ENCODE measurements at regions not wholly inside any gene's neighbourhood (a gene's known extent, or its start where the extent isn't known, plus 50 kb on each side); places are given as distances from the start of the nearest gene placed in this dataset.

DNA sequence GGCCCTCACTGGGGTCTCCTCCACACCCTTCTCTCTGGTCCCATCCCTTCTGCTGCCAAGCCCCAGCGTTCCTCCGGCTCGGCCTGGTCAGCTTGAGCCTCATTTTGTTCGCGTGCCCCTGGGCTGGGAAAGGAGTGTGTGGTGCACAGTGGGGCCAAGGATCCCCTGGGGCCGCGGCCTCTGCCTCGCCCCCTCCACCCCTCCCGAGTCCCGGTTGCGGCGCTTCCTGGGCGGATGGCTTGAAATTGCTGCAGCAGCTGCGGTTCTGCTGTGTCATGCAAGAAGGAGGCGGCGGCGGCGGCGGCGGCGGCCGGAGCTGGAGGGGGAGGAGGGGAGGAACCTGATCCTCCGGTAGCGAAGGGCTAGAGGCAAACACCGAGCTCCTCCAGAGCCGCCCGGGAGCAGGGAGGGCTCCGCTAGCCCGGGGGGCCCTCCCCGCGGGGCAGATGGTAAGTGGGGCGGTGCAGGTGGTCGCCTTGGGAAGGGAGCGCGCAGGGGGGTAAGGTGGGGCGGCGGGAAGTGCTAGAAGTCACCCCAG lies 217.8 kb upstream of the MKLN1 start:
- under 1% methylated on average over 37 of the region's 37 CpGs for WGBS
- Histone ChIP-seq H3K36me3 (ENCODE audit: insufficient read depth, low read length) (no peaks in the 10 kb centered on the region), H3K9ac (ENCODE audit: low read depth, low read length) (peak overlapping the region; percentile 90), H3K9me3 (ENCODE audit: insufficient read depth, low read depth, low read length) (no peaks in the 10 kb centered on the region), H3K4me3 (ENCODE audit: low read length) (peak overlapping the region; percentile 76), H3K4me1 (ENCODE audit: insufficient read depth, low read length) (peaks cover 28% of the 10 kb centered on the region), H3K27me3 (ENCODE audit: insufficient read depth, low read length) (peaks cover 36% of the 10 kb centered on the region), H3K27ac (ENCODE audit: low read depth, low read length) (peak overlapping the region; percentile 92)

DNA sequence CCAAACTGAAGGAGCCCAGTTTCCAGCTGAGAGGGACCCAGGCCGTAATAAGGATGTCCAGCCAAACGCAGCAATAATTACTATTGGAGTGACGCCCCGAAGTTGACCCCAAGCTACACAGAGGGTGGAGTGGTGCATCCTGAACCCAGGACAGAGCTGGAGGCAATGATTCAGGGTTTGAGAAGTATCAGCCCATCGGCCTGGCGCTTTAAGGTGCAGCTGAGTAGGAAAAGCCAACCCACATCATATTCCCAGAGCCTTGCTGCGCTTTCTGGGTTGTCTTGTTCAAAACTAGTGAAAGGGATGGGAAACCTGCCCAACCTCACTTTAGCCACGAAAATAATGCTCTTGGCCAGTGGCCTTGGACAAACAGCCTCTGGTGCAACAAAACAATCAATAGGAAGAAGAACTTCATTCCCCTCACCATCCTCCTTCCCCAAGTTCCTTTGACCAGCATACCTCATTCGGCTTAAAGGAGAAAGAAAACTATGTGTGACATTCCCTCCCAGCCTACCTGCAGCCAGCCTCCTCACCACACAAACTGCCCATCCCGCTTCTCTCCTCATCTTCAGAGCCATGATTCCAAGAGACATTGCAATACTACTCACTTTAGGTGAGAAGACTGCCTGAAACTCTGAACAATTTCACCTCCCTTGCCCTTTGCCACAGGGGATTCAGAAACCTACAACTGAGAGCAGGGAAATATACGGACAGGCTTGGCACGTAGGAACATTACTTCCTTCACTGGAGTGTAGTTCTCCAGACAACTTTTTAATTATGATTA lies 217.2 kb upstream of the MKLN1 start:
- no peaks in the 10 kb centered on the region for H3K9me3 ChIP-seq (ENCODE audit: insufficient read depth, low read depth, low read length)
- H3K27ac ChIP-seq (ENCODE audit: low read depth, low read length), result peak overlapping the region; percentile 92; the same call in 1 of the 2 replicates
- WGBS, result 12% methylated on average over 12 of the region's 12 CpGs

DNA sequence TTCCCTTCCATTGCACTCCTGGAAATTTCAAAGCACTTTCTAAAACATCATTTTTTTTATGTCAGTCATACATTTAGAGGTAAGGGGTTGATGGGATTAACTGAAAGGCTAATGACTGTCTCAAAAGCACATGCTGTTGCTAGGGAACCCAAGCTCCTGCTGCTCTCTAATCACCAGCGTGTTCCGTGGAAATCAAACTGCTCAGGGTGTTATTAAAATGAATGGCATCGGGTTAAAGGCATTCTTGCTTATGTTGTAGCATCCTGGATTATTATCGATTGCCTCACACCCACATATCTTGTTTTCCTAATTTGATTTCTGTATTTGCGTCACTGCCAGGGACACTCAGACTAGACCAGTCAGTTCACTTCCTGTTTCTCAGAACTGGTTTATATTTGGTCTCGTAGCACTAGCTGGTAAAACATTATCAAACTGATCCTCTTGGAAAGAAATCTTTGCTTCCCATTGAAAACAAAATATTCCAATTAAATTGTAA lies 216.5 kb upstream of the MKLN1 start:
- Histone ChIP-seq H3K9ac (ENCODE audit: low read depth, low read length) (no peak overlapping the region), H3K4me1 (ENCODE audit: insufficient read depth, low read length) (peaks cover 28% of the 10 kb centered on the region), H3K4me3 (ENCODE audit: low read length) (peak overlapping the region; percentile 76), H3K9me3 (ENCODE audit: insufficient read depth, low read depth, low read length) (no peaks in the 10 kb centered on the region), H3K27me3 (ENCODE audit: insufficient read depth, low read length) (peaks cover 29% of the 10 kb centered on the region), H3K36me3 (ENCODE audit: insufficient read depth, low read length) (no peaks in the 10 kb centered on the region), H3K27ac (ENCODE audit: low read depth, low read length) (no peak overlapping the region)
- WGBS, result 62% methylated on average over 6 of the region's 6 CpGs

More for the DNA sequence above, 217.2 kb upstream of the MKLN1 start:
- H3K4me1 ChIP-seq (ENCODE audit: insufficient read depth, low read length), result peaks cover 28% of the 10 kb centered on the region
- peak overlapping the region; percentile 76 for H3K4me3 ChIP-seq (ENCODE audit: low read length)
- no peaks in the 10 kb centered on the region for H3K36me3 ChIP-seq (ENCODE audit: insufficient read depth, low read length)
- H3K27me3 ChIP-seq (ENCODE audit: insufficient read depth, low read length), result peaks cover 29% of the 10 kb centered on the region
- peak overlapping the region; percentile 90 for H3K9ac ChIP-seq (ENCODE audit: low read depth, low read length)

DNA sequence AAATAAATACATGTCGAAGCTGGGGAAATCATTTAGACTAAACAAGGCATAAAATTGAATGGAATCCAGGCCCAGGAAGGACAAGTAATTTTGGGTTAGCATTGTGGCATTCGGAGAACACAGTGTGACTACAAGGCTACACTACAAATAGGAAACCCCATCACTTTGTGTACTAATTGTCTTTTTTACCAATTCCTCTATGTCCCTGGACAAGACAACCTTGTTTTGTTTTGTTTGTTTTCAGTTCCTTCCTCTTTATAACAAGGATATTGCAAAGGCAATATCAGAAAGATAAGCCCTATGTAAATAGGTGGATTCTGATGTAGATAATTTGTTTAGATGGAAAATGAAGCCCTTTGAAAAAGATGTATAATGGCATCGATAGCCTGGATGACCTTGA lies 215.9 kb upstream of the MKLN1 start:
- 89% methylated on average over 3 of the region's 3 CpGs for WGBS
- H3K36me3 ChIP-seq (ENCODE audit: insufficient read depth, low read length), result no peaks in the 10 kb centered on the region
- no peak overlapping the region for H3K9ac ChIP-seq (ENCODE audit: low read depth, low read length)
- no peak overlapping the region for H3K4me3 ChIP-seq (ENCODE audit: low read length)
- no peak overlapping the region for H3K27ac ChIP-seq (ENCODE audit: low read depth, low read length)
- H3K9me3 ChIP-seq (ENCODE audit: insufficient read depth, low read depth, low read length), result no peaks in the 10 kb centered on the region
- peaks cover 28% of the 10 kb centered on the region for H3K4me1 ChIP-seq (ENCODE audit: insufficient read depth, low read length)
- H3K27me3 ChIP-seq (ENCODE audit: insufficient read depth, low read length), result peaks cover 26% of the 10 kb centered on the region

GRCh38 chr7:131112431-131112830 lies 215.2 kb upstream of the MKLN1 start:
- Histone ChIP-seq H3K27me3 (ENCODE audit: insufficient read depth, low read length) (peaks cover 21% of the 10 kb centered on the region), H3K36me3 (ENCODE audit: insufficient read depth, low read length) (no peaks in the 10 kb centered on the region), H3K9ac (ENCODE audit: low read depth, low read length) (no peak overlapping the region), H3K4me3 (ENCODE audit: low read length) (no peak overlapping the region), H3K27ac (ENCODE audit: low read depth, low read length) (no peak overlapping the region), H3K9me3 (ENCODE audit: insufficient read depth, low read depth, low read length) (no peaks in the 10 kb centered on the region), H3K4me1 (ENCODE audit: insufficient read depth, low read length) (peaks cover 28% of the 10 kb centered on the region)
- WGBS, result 89% methylated on average over 1 of the region's 1 CpG

GRCh38 chr7:131115340-131115739 lies 212.3 kb upstream of the MKLN1 start:
- H3K4me3 ChIP-seq (ENCODE audit: low read length), result no peak overlapping the region
- H3K4me1 ChIP-seq (ENCODE audit: insufficient read depth, low read length), result peaks cover 15% of the 10 kb centered on the region; the same call in 1 of the 2 replicates
- H3K36me3 ChIP-seq (ENCODE audit: insufficient read depth, low read length), result no peaks in the 10 kb centered on the region
- no peak overlapping the region for H3K27ac ChIP-seq (ENCODE audit: low read depth, low read length)
- peaks cover 13% of the 10 kb centered on the region for H3K9me3 ChIP-seq (ENCODE audit: insufficient read depth, low read depth, low read length)
- H3K9ac ChIP-seq (ENCODE audit: low read depth, low read length), result no peak overlapping the region
- 73% methylated on average over 5 of the region's 5 CpGs for WGBS
- H3K27me3 ChIP-seq (ENCODE audit: insufficient read depth, low read length), result peaks cover 2% of the 10 kb centered on the region; the same call in 1 of the 2 replicates

DNA sequence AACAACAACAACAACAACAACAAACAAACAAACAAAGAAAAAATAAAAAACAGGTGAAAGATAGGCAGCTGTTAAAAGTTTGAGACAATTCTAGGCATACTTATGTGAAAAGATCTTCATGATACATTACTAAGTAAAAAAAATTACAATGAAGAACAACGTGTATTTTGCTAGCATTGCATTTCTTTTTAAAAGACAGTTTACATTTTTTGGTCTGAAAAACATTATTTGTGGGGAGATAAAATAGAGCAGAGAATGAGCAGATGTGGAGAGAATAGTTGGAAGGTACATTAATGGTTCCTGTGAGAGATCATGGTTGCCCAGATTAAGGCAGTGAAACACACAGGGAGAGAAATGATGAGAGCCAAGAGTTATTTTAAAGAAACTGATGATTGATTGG lies 210.2 kb upstream of the MKLN1 start:
- no peak overlapping the region for H3K27ac ChIP-seq (ENCODE audit: low read depth, low read length)
- H3K9me3 ChIP-seq (ENCODE audit: insufficient read depth, low read depth, low read length), result peaks cover 15% of the 10 kb centered on the region
- no peak overlapping the region for H3K9ac ChIP-seq (ENCODE audit: low read depth, low read length)
- no peaks in the 10 kb centered on the region for H3K4me1 ChIP-seq (ENCODE audit: insufficient read depth, low read length)
- WGBS, result 95% methylated on average over 1 of the region's 1 CpG
- no peaks in the 10 kb centered on the region for H3K27me3 ChIP-seq (ENCODE audit: insufficient read depth, low read length)
- H3K36me3 ChIP-seq (ENCODE audit: insufficient read depth, low read length), result no peaks in the 10 kb centered on the region
- no peak overlapping the region for H3K4me3 ChIP-seq (ENCODE audit: low read length)

DNA sequence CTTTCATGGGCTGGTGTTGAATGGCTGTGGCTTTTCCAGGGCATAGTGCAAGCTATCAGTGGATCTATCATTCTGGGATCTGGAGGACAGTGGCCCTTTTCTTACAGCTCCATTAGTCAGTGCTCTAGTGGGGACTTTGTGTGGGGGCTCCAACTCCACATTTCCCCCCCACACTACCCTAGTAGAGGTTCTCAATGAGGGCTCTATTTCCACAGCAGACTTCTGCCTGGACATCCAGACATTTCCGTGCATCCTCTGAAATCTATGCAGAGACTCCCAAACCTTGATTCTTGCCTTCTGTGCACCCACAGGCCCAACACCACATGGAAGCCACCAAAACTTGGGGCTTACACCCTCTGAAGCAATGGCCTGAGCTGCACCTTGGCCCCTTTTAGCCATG lies 208.3 kb upstream of the MKLN1 start:
- H3K27ac ChIP-seq (ENCODE audit: low read depth, low read length), result no peak overlapping the region
- WGBS, result 92% methylated on average over 1 of the region's 1 CpG
- H3K9me3 ChIP-seq (ENCODE audit: insufficient read depth, low read depth, low read length), result peaks cover 15% of the 10 kb centered on the region
- no peak overlapping the region for H3K4me3 ChIP-seq (ENCODE audit: low read length)
- no peaks in the 10 kb centered on the region for H3K36me3 ChIP-seq (ENCODE audit: insufficient read depth, low read length)
- no peaks in the 10 kb centered on the region for H3K4me1 ChIP-seq (ENCODE audit: insufficient read depth, low read length)
- no peaks in the 10 kb centered on the region for H3K27me3 ChIP-seq (ENCODE audit: insufficient read depth, low read length)
- no peak overlapping the region for H3K9ac ChIP-seq (ENCODE audit: low read depth, low read length)

- peaks cover 15% of the 10 kb centered on the region for H3K9me3 ChIP-seq (ENCODE audit: insufficient read depth, low read depth, low read length)
- no peaks in the 10 kb centered on the region for H3K36me3 ChIP-seq (ENCODE audit: insufficient read depth, low read length)
- no peak overlapping the region for H3K4me3 ChIP-seq (ENCODE audit: low read length)
- no peaks in the 10 kb centered on the region for H3K4me1 ChIP-seq (ENCODE audit: insufficient read depth, low read length)
- H3K27ac ChIP-seq (ENCODE audit: low read depth, low read length), result no peak overlapping the region
- no peaks in the 10 kb centered on the region for H3K27me3 ChIP-seq (ENCODE audit: insufficient read depth, low read length)
- WGBS, result 98% methylated on average over 10 of the region's 10 CpGs
- H3K9ac ChIP-seq (ENCODE audit: low read depth, low read length), result no peak overlapping the region
Measured at GRCh38 chr7:131122394-131122793, 205.3 kb upstream of the MKLN1 start.

GRCh38 chr7:131124001-131124629 lies 203.6 kb upstream of the MKLN1 start:
- peaks cover 8% of the 10 kb centered on the region for H3K9me3 ChIP-seq (ENCODE audit: insufficient read depth, low read depth, low read length)
- no peak overlapping the region for H3K27ac ChIP-seq (ENCODE audit: low read depth, low read length)
- H3K4me1 ChIP-seq (ENCODE audit: insufficient read depth, low read length), result no peaks in the 10 kb centered on the region
- no peak overlapping the region for H3K9ac ChIP-seq (ENCODE audit: low read depth, low read length)
- 76% methylated on average over 4 of the region's 4 CpGs for WGBS
- H3K36me3 ChIP-seq (ENCODE audit: insufficient read depth, low read length), result no peaks in the 10 kb centered on the region
- no peaks in the 10 kb centered on the region for H3K27me3 ChIP-seq (ENCODE audit: insufficient read depth, low read length)
- H3K4me3 ChIP-seq (ENCODE audit: low read length), result no peak overlapping the region

DNA sequence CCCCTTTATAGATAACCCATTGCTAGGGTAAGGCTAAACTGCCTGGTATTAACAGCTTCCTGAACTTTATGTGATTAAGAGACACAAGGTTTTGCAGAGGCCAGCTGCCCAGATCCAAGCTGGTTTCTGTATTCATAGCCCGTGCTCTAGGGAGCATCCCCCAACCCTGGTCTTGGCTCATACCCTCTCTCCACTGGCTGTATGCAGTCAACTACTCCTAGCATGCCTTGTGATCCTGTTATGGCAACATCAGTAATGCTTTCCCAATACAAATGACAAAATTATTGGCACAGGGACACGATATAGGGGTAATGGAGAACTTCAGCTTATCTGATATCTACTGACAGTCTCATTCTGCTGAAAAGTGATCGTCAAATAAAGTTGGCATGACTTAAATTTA lies 202.8 kb upstream of the MKLN1 start:
- Histone ChIP-seq H3K36me3 (ENCODE audit: insufficient read depth, low read length) (no peaks in the 10 kb centered on the region), H3K9ac (ENCODE audit: low read depth, low read length) (no peak overlapping the region), H3K27ac (ENCODE audit: low read depth, low read length) (no peak overlapping the region), H3K9me3 (ENCODE audit: insufficient read depth, low read depth, low read length) (0 out of 2 replicates have a peak, but pooled peaks cover 2% of the 10 kb centered on the region), H3K4me1 (ENCODE audit: insufficient read depth, low read length) (no peaks in the 10 kb centered on the region), H3K27me3 (ENCODE audit: insufficient read depth, low read length) (no peaks in the 10 kb centered on the region), H3K4me3 (ENCODE audit: low read length) (no peak overlapping the region)
- WGBS, result 88% methylated on average over 3 of the region's 3 CpGs

Measured in HUES64 (cell line).